Esophagus muscularis mucosa (tissue), 4 donors: ENCODE measurements at regions not wholly inside any gene's neighbourhood (a gene's known extent, or its start where the extent isn't known, plus 50 kb on each side); places are given as distances from the start of the nearest gene placed in this dataset.
"Not testable (repeated sequence)": the region's sequence is repeated elsewhere in the genome, so short reads cannot be mapped to it uniquely, and the experiment has no call there.

Source experiments
- DNase-seq: peaks from one replicate; pipeline ENCODE4 v3.0.0-alpha.2; 2017; ENCODE audit errors: extremely low spot score
- H3K27ac ChIP-seq, 4 donors: fragments of 200-600 bp; sonication (generic); replicated peaks in 1 of 4; 1 replicate in 3 of 4; 2 replicates in 1 of 4; pipeline ENCODE4 v1.5.1; 2016 to 2019; ENCODE audit warnings: mild to moderate bottlenecking in 1 of 4
- H3K27me3 ChIP-seq, 4 donors: fragments of 200-600 bp; sonication (generic); one replicate each; pipeline versions ENCODE4 v1.5.1 to v1.6.0; 2016 to 2019
- H3K36me3 ChIP-seq, 4 donors: fragments of 200-600 bp; sonication (generic); one replicate each; pipeline ENCODE4 v1.5.1; 2016 to 2019
- H3K4me1 ChIP-seq, 4 donors: fragments of 200-600 bp; sonication (generic); one replicate each; pipeline ENCODE4 v1.5.1; 2016 to 2019
- H3K4me3 ChIP-seq, 4 donors: fragments of 200-600 bp; sonication (generic); 1 replicate in 2 of 4; 2 replicates in 2 of 4; pipeline ENCODE4 v1.5.1; 2016 to 2019; ENCODE audit warnings: mild to moderate bottlenecking in 4 of 4, moderate library complexity in 1 of 4
- H3K9me3 ChIP-seq, 4 donors: fragments of 200-600 bp; sonication (generic); 1 replicate in 3 of 4; 2 replicates in 1 of 4; pipeline ENCODE4 v1.5.1; 2016 to 2019
- CTCF ChIP-seq, 3 experiments: fragments of 200-600 bp in 2 of 3; fragments of 450-650 bp in 1 of 3; sonication (generic) in 2 of 3; IDR thresholded peaks; one replicate each; pipeline ENCODE4 v1.5.1; 2017 to 2019; ENCODE audit warnings: antibody characterized with exemption in 3 of 3, mild to moderate bottlenecking in 2 of 3, moderate library complexity in 1 of 3
- EP300 ChIP-seq: sonication (generic); formaldehyde crosslinking; IDR thresholded peaks from one replicate; pipeline ENCODE4 v1.6.1; 2017; ENCODE audit warnings: antibody characterized with exemption
- POLR2A ChIP-seq: fragments of 450-650 bp; IDR thresholded peaks from one replicate; pipeline ENCODE4 v1.6.1; 2017; ENCODE audit warnings: antibody characterized with exemption, moderate library complexity, mild to moderate bottlenecking, low read depth
- POLR2AphosphoS5 ChIP-seq, 2 donors: sonication (generic); formaldehyde crosslinking; IDR thresholded peaks; one replicate each; pipeline ENCODE4 v1.6.1; 2017; ENCODE audit warnings: antibody characterized with exemption in 2 of 2
- WGBS: methylation state at CpG from one replicate; pipeline ENCODE4 v1.1.5; 2018; 5-methylcytosine and 5-hydroxymethylcytosine counted together
- intact Hi-C: fragments of 100-400 bp; cut with DNase I; formaldehyde crosslinking; loops from one replicate; pipeline ENCODE4 v1.15.1; 2023

DNA sequence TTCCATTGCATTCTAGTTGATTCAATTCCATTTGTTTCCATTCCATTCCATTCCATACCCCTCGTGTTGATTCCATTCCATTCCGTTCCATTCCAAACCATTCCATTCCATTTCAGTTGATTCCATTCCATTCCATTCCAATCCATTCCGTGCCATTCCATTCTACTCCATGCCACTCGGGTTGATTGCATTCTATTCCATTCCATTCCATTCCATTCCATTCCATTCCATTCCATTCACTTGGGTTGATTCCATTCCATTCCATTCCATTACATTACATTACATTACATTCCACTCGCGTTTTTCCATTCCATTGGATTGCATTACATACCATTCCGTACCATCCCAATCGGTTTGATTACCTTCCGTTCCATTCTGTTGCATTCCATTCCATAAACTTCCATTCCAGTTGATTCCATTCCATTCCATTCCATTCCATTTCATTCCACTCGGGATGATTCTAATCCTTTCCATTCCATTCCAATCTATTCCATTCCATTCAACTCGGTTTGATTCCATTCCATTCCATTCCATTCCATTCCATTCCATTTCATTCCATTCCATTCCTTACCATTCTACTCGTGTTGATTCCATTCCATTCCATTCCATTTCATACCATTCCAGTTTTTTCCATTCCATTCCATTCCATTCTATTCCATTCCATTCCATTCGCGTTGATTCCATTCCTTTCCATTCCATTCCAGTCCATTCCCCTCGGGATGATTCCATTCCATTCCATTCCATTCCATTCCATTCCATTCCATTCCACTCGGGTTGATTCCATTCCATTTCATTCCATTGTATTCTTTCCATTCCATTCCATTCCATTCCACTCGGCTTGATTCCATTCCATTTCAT lies 1140.4 kb downstream of the RPIA start:
- TF ChIP-seq CTCF (IDR thresholded peaks at IDR 0.05) (no peak), POLR2AphosphoS5 (IDR thresholded peaks at IDR 0.05) (no peak), POLR2A (no peak), EP300 (no peak)
- no peaks in the 10 kb centered on the region for H3K27me3 ChIP-seq
- no peak overlapping the region for H3K4me3 ChIP-seq
- no peak overlapping the region for H3K27ac ChIP-seq
- H3K9me3 ChIP-seq = peaks cover 0 to 18% (median 6%) of the 10 kb centered on the region in 4 donors
- 71% methylated on average over 17 of the region's 17 CpGs for WGBS
- intact Hi-C loops = no loop called here
- H3K4me1 ChIP-seq = no peaks in the 10 kb centered on the region
- no peaks in the 10 kb centered on the region for H3K36me3 ChIP-seq
- DNase-seq = peak; percentile 87

- no peak overlapping the region for H3K27ac ChIP-seq
- H3K9me3 ChIP-seq = peaks cover 0 to 18% (median 8%) of the 10 kb centered on the region in 4 donors
- intact Hi-C loops = no loop called here
- WGBS = 75% methylated on average over 12 of the region's 12 CpGs
- H3K36me3 ChIP-seq = no peaks in the 10 kb centered on the region
- H3K27me3 ChIP-seq = no peaks in the 10 kb centered on the region
- H3K4me3 ChIP-seq = no peak overlapping the region
- no peaks in the 10 kb centered on the region for H3K4me1 ChIP-seq
- peak; percentile 92 for DNase-seq
- TF ChIP-seq CTCF (IDR thresholded peaks at IDR 0.05) = no peak
- TF ChIP-seq POLR2AphosphoS5 (IDR thresholded peaks at IDR 0.05) = no peak
- TF ChIP-seq EP300 = no peak
- TF ChIP-seq POLR2A = no peak
Measured at GRCh38 chr2:89833116-89833779, 1141.8 kb downstream of the RPIA start.

DNA sequence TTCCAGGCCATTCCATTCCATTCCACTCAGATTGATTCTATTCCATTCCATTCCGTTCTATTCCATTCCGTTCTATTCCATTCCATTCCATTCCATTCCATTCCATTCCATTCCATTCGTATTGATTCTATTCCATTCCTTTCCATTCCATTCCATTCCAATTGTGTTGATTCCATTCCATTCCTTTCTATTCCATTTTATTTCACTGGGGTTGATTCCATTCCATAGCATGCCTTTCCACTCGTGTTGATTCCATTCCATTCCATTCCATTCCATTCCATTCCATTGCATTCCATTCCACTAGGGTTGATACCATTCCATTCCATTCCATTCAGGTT lies 1142.3 kb downstream of the RPIA start:
- WGBS = 68% methylated on average over 4 of the region's 4 CpGs
- Histone ChIP-seq H3K27me3 (no peaks in the 10 kb centered on the region), H3K36me3 (no peaks in the 10 kb centered on the region), H3K27ac (no peak overlapping the region), H3K9me3 (peaks cover 0 to 18% (median 10%) of the 10 kb centered on the region in 4 donors), H3K4me3 (no peak overlapping the region), H3K4me1 (no peaks in the 10 kb centered on the region)
- TF ChIP-seq EP300 = no peak
- TF ChIP-seq POLR2A = no peak
- TF ChIP-seq CTCF (IDR thresholded peaks at IDR 0.05) = no peak
- TF ChIP-seq POLR2AphosphoS5 (IDR thresholded peaks at IDR 0.05) = no peak
- intact Hi-C loops = no loop called here
- DNase-seq = peak; percentile 93

DNA sequence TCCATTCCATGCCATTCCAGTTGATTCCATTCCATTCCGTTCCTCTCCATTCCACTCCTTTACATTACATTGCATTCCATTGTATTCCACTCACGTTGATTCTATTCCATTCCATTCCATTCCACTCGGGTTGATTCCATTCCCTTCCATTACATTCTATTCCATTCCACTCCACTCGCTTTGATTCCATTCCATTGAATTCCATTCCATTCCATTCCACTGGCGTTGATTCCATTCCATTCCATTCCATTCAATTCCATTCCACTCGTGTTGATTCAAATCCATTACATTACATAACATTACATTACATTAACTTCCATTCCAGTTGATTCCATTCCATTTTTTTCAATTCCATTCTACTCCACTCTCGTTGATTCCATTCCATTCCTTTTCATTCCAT lies 1142.8 kb downstream of the RPIA start:
- Histone ChIP-seq H3K4me3 (no peak overlapping the region), H3K27me3 (no peaks in the 10 kb centered on the region), H3K4me1 (no peaks in the 10 kb centered on the region), H3K9me3 (peaks cover 0 to 18% (median 12%) of the 10 kb centered on the region in 4 donors), H3K27ac (no peak overlapping the region), H3K36me3 (no peaks in the 10 kb centered on the region)
- intact Hi-C loops = no loop called here
- TF ChIP-seq EP300 = no peak
- no peak for TF ChIP-seq POLR2A
- no peak for TF ChIP-seq CTCF (IDR thresholded peaks at IDR 0.05)
- TF ChIP-seq POLR2AphosphoS5 (IDR thresholded peaks at IDR 0.05) = no peak
- DNase-seq = peak; percentile 55
- WGBS = 69% methylated on average over 7 of the region's 7 CpGs

GRCh38 chr2:89836326-89836725 lies 1144.9 kb downstream of the RPIA start:
- intact Hi-C loops, H3K4me3 ChIP-seq, H3K36me3 ChIP-seq, H3K4me1 ChIP-seq, H3K27me3 ChIP-seq, H3K27ac ChIP-seq: not testable (repeated sequence)
- H3K9me3 ChIP-seq = peaks cover 0 to 21% (median 12%) of the 10 kb centered on the region in 4 donors
- peak; percentile 92 for DNase-seq
- WGBS = 73% methylated on average over 6 of the region's 6 CpGs
